Fibroblast of villous mesenchyme (primary cell): ENCODE measurements at regions not wholly inside any gene's neighbourhood (a gene's known extent, or its start where the extent isn't known, plus 50 kb on each side); places are given as distances from the start of the nearest gene placed in this dataset.

Experiments used
- DNase-seq: peaks from one replicate; pipeline ENCODE4 v3.0.0-alpha.2; 2010; ENCODE audit warnings: low read depth
- H3K4me3 ChIP-seq: 2 replicates; pipeline ENCODE4 v1.5.1; 2011; ENCODE audit warnings: low read depth, mild to moderate bottlenecking, low read length
- TF ChIP-seq, protein P1 (sequence below): IDR thresholded peaks from 2 replicates; pipeline ENCODE4 v1.5.1; 2012; ENCODE audit warnings: low read depth, mild to moderate bottlenecking, low read length; ENCODE audit not compliant: insufficient read depth

DNA sequence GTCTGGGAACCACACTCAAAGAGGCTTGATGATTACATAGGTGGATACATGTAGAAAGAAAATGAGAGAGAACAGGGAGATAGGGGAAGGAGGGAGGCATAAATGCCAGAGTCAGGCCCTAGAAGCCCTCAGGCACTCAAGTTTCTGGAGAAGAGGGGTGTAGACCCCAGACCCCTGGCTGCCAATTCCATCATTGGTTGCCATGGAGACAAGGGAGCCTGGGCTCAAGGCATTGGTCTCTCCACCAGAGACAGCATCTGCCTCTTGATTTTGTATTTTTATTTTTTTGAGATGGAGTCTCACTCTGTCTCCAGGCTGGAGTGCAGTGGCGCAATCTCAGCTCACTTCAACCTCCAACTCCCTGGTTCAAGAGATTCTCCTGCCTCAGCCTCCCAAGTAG is 114.3 kb upstream of the GRIK3 start:
- H3K4me3 ChIP-seq = no peak overlapping the region
- TF ChIP-seq, protein P1, sequence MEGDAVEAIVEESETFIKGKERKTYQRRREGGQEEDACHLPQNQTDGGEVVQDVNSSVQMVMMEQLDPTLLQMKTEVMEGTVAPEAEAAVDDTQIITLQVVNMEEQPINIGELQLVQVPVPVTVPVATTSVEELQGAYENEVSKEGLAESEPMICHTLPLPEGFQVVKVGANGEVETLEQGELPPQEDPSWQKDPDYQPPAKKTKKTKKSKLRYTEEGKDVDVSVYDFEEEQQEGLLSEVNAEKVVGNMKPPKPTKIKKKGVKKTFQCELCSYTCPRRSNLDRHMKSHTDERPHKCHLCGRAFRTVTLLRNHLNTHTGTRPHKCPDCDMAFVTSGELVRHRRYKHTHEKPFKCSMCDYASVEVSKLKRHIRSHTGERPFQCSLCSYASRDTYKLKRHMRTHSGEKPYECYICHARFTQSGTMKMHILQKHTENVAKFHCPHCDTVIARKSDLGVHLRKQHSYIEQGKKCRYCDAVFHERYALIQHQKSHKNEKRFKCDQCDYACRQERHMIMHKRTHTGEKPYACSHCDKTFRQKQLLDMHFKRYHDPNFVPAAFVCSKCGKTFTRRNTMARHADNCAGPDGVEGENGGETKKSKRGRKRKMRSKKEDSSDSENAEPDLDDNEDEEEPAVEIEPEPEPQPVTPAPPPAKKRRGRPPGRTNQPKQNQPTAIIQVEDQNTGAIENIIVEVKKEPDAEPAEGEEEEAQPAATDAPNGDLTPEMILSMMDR = no peak
- DNase-seq = no peak

DNA sequence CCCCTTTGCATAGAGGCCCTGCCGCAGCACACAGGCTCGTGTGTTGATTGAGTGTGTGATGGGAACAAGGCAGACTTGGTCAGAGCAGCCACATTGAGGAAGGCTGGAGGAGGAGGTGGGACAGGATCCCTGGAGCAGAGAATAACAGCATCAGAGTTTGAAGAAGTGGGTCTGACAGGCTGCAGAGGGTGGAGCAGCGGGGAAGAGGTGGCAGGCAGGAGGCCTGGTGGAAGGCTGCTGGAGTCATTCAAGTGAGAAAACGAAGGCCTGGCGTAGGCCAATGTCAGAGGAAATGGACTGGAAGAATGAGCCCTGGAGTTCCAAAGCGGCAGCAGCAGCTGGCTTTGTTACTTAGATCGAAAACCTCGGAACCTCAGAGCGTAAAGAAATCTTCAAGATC is 115.0 kb upstream of the GRIK3 start:
- no peak overlapping the region for H3K4me3 ChIP-seq
- DNase-seq = no peak
- TF ChIP-seq, protein P1 = no peak

GRCh38 chr1:37150986-37151385 is 116.7 kb upstream of the GRIK3 start:
- H3K4me3 ChIP-seq = no peak overlapping the region
- TF ChIP-seq, protein P1 = no peak
- DNase-seq = no peak

- DNase-seq = no peak
- TF ChIP-seq, protein P1 = no peak
- H3K4me3 ChIP-seq = no peak overlapping the region
Observed at GRCh38 chr1:37151789-37152188, 117.5 kb upstream of the GRIK3 start.

DNA sequence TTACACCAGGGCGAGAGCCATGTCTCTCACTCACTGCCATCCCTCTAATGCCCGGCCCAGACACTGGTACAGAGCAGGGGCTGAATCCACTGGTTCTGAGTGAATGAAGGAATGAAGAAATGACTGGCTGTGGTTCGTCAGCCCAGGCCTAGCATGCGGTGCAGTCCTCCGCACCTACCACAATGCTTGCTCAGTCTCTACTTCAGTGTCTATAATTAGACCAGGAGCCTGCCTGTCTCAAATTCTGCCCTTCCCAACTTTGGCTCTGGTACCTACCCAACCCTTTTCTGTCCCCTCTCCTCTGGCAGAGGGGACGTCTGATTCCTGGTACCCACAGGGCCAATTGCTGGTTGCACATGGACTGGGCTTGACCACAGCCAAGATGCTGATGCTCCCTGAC is 118.2 kb upstream of the GRIK3 start:
- no peak overlapping the region for H3K4me3 ChIP-seq
- DNase-seq = no peak
- TF ChIP-seq, protein P1 = no peak

DNA sequence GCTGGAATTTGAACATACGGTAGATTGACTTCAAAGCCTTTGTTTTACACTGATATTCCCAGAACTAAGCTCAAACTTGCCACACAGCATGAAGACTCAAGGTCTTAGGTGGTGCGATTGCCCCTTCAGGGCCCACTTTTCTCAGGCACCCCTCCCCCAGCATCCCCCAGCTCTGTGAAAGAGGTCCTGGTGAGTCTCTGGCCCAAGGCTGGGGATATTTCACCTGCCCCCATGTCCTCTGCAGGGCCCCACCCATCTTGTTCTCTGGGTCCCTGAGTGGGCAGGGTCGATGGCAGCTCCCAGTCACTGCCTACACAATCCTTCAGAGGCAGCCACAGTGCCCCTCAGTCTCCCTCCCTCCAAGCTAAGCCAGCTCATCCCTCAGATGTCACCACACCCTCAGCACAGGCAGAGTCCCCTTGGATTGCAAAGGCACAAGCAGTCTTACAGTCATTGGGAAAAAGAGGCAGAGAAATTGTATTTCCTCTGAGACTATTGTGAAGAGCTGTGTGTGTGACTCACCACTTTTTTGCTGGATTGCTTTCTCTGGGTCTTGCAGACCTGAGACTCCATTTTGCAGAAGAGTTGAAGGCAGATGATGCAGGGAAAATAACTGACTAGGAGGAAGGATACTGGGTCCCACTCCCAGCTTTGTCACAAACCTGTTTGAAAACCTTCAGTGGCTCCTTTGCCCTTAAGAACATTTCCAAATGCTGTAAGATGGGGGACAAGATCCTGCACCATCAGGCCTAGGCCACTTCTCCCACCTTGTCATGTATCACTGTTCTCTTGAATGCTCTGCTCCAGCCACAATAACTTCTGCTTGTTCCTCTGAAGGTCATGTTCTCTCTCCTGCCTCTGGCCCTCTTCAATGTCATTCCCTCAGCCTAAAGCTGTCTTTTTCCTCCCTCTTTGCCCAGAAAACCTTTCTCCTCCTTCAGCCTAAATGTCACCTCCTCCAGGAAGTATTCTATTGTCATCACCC is 119.1 kb upstream of the GRIK3 start:
- no peak overlapping the region for H3K4me3 ChIP-seq
- no peak for DNase-seq
- TF ChIP-seq, protein P1 = no peak
